ENCODE measurements at regions not wholly inside any gene's neighbourhood (a gene's known extent, or its start where the extent isn't known, plus 50 kb on each side); places are given as distances from the start of the nearest gene placed in this dataset.

DNA sequence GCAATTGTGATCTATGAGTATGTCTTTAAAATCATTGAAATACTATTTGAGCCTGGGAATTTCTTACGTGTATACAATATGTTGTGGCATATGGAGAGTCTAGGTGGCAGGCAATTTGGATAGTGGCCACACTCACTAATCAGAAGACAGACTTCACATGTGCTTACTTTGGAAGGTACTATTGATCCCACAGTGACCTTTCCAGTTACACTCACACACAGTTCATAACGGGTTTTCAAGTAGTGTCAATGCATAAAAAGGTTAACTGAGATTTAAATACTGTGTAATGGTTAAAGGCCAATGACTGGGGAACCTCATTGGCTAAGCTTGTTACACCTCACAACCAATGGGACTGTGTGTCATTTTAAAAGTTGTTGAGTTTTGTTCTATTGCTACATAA is 783.2 kb downstream of the RPA4 start:
- intact Hi-C loops (cut with micrococcal nuclease) = no loop called here

DNA sequence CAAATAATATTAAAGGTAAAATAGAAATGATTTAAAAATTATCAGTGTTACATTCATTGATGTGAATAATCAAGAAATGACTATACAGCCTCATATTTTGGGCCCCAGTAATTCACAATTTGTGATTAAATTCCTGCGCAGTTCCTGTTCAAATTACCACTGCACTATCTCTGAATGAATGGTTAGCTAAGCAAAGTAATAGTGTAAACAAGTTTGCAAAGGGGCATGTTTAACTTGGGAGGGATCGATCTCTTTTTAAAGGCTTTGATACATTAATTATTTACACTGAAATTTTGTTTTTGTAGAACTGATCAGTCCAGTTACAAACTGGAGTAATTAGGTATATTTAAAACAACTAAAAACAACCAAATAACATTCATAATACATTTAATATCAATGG is 784.4 kb downstream of the RPA4 start:
- intact Hi-C loops (cut with micrococcal nuclease) = no loop called here

DNA sequence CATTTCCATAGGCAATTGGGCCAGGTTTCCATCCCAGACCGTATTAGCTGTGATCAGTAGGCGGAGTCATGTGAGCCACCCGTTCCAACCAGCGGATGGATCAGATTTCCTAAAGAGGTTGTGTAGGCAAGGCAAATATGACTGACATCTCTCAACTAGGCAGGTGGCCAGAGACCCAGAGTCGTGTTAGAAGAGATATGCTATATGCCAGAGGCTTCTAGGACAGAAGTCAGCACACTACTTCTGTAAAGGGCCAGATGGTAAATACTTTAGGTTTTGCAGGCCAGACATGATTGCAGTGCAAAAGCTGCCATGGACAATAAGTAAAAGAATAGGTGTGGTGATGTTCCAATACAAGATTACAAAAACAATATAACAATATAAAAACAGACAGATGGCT is 788.4 kb downstream of the RPA4 start:
- intact Hi-C loops (cut with micrococcal nuclease) = no loop called here

DNA sequence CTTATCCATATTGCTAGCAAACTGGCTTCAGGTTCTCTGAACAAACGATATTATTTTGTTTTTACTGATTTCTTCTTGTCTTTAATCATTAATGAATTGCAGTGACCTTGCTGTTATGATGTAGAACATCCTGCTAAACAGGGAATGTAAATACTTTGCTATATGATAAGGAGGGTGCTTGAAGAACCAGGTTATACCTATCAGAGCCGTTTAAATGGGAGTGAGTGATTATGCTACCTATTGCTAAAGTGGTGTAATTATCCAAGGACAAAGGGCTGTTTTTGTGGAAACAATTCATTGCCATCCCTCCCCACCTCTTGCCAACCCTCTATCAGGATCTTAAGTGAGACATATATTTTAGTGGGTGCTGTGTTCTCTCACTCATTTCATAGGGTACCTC is 788.9 kb downstream of the RPA4 start:
- intact Hi-C loops (cut with micrococcal nuclease) = no loop called here

DNA sequence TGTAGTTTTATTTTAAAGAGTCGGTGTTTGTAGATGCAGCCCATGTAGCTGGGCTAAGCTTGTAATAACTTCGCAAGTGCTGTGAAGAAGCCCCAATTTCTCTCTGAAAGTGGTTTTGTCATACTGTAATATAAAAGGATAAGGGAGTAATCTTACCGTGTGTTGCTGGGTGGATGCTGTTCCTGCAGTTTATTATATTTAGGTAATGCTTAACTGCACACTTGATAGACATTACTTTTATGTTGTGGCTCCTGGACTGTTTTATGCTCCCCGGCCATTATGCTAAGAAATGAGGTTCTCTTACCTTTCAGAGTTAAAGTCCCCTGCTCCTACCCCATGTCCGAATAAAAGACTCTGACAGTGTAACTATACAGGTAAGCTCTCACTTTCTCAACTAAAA is 789.4 kb downstream of the RPA4 start:
- intact Hi-C loops (cut with micrococcal nuclease) = no loop called here

DNA sequence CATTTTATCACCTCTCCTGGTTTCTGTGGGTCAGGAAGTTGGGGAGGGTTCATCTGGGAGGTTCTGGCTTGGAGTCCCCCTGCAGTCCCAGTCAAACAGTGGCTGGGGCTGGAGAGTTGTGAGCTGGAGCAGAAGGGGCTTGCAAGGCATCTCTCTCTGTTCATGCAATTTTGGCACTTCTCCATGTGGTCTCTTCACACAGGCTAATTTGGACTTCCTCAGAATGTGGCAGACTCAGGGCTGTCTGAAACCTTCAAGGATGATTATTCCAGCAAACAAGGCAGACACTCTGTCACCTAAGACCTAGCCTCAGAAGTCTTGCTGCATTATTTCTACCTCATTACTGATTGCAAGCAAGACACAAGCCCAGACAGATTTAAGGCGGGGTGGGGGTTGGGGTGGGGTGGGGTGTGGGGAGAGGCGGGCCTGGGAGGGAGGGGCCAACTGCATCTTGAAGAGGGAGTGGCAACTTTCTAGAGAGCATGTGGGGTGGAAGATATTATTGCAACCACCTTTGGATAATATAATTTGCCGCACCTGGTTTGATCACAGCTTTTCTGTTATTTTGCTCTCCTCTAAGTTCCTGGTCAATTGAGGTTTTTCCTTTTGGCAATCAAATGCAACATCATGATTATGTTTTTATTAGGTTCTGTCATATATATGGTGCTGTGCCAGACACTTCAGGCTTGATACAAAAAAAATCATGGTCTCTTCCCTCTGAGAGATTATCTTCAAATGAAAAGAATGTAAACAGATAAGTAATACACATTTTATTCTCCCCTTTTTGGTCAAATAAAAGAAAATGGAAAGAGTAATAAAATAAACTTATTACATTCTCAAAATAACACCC is 799.5 kb downstream of the RPA4 start:
- intact Hi-C loops (cut with micrococcal nuclease) = no loop called here

DNA sequence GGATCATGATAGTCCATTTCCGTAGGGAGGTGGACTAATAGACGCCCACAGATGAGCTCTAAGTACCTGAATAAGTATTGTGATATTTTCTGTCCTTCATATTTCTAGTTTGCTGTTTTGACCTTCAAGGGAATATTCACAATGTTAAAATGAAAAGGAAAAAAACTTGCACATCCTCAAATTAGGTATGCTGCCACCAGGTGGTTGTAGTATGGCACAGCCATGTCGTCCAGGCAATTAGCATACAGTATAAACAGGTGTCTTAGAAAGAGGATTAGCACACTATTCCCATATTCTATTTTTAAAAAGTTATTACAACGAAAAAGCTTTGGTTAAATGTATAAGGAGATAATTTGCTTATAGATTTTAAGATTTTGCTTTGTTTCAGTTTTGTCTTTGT is 802.0 kb downstream of the RPA4 start:
- intact Hi-C loops (cut with micrococcal nuclease) = loop anchor here (1.0 kb wide), 1 partner anchor 659 kb away; no protein-coding TSS in a partner anchor

DNA sequence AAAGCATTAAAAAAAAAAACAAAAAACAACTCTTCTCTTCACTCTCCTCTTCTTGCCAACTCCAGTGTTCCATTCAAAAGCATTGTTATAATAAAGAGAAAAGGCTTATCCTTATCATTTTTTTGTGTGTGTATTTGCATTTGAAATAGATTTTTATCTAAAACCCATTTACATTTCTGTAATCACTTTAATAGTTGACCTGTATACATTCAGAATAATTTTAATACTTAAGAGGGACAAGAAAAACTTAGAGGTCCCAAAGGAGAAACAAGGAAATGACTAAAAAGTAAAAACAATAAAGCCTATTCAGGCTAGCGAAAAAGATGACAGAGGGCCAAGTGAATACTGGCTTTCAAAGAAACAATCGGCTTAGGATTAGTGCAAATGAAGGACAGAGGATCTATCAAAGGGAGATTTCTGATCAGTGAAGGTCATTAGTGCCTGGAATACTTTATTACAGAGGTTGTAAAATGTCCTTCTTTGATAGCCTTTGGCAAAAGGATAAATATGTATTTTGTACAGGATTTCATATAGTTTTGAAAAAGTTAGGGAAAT is 808.3 kb downstream of the RPA4 start:
- intact Hi-C loops (cut with micrococcal nuclease) = no loop called here

DNA sequence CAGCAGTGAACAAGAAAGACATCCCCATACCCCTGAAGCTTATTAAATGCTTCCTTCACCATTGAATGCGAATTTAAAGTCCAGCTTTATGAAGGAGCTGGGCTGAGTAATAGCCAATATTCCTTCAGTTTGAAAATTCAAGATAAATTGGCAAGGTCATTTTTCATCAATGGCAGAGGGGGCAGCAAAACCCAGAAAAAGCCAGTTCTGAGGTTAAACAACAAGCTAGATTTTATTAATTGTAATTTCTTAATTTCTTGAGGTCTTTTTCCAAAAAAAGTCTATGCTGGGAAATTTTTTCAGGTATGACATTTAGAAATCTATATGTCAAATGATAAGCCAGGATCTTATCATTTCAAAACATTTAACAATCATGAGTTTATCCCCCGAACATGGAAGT is 808.9 kb downstream of the RPA4 start:
- intact Hi-C loops (cut with micrococcal nuclease) = no loop called here

DNA sequence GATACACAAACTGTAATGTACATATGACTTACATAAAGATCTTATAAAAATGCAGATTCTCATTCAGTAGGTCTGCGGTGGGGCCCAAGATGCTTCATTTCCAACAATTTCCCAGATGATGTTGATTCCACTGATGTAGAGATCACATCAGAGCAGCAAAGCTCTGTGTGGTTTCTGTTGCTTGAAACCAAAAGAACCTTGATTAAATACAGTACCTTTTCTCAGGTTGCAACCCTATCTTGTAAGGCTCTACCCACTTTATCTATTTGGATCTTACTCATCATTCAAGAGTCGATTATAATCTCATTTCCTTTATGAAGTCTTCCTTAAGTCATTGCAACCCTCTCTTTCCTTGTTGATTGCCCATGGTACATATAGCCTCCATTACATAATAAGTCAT is 816.8 kb downstream of the RPA4 start:
- intact Hi-C loops (cut with micrococcal nuclease) = no loop called here

DNA sequence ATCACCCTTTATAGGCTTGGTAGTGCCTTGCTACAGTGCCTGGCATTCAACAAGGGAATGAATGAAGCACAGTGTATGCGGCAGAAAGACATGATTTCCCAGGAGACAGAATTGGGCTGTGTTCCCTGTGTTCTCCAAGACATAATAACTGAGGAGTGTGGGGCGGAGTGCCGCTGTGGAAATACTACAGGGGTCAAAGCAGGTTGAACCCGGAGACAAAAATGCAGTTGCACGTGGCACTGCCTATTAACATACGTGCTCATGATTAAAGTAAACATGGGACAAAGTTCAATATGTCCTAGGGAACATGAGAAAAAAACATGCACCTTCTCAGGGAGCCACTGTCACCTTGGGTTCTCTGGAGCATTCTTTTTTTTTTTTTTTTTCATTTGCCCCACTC is 820.8 kb downstream of the RPA4 start:
- intact Hi-C loops (cut with micrococcal nuclease) = no loop called here

DNA sequence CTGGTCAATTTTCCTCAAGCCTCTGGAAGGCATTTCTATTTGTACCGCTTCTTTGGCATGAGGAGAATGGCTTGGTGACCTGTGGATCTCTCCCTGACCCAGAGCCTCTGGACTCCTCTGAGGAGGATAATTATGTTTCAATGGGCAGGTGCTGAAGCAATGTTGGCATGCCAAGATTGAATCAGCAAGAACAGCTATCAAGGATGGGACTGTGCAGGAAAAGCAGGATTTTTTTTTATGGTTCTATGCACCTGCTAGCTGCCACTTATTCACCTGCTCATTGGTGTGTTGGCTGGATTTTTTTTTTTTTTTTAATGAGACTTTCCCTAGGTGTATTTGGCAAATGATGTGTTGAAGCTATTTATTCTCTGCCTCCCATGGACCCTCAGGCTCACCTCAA is 821.2 kb downstream of the RPA4 start:
- intact Hi-C loops (cut with micrococcal nuclease) = no loop called here

DNA sequence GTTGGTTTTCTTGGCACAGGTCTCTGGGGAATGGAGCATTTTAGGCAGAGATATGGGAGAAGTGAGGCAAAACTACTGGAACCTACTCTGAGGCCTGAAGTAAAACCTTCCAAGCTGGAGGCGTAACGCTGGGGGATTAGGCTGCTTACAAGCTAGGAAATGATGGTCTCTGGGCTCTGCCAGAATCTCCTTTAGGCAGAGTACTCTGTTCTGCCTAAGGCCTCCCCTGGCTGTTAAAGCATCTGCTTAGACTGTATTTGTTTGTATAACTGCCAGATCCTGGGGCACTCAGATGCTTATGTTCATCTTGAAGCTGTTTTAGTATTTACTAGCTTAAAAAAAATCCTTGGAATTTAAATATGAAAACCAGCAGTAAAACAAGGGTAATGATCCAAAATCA is 822.2 kb downstream of the RPA4 start:
- intact Hi-C loops (cut with micrococcal nuclease) = no loop called here

DNA sequence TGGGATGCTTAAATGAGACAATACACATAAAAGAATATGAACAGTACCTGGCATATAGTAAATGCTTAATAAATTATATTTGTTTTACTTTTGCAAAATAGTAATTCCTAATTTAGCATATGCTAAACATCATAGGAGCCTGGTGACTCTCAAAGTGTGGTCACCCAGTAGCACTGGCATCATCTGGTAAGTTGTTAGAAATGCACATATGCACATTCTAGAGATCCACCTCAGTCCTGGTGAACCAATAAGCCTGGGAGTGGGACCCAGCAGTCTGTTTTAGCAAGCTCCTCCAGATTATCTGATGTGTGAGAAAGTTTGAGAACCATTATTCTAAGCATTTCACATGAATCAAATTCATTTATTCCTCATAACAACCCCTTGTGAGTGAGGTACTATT is 830.4 kb downstream of the RPA4 start:
- intact Hi-C loops (cut with micrococcal nuclease) = no loop called here

DNA sequence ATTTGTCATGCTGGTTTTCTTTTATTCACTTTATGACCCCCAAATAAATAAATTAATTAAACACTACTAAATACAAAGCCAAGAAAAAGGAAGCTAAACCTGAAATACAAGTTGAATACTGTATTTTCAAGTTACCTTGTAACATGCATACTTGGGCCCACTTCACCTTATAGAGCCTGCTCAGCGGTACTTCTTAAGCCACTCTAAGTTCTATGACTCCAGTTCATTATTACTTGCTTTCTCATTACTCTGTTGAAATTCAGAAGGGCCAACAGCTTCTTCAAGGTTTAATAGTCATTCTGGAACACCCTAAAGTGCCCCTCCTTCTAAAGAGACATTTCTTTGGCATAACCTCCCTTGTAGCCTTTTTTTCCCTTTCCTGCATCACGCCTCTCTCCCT is 844.5 kb downstream of the RPA4 start:
- intact Hi-C loops (cut with micrococcal nuclease) = no loop called here

DNA sequence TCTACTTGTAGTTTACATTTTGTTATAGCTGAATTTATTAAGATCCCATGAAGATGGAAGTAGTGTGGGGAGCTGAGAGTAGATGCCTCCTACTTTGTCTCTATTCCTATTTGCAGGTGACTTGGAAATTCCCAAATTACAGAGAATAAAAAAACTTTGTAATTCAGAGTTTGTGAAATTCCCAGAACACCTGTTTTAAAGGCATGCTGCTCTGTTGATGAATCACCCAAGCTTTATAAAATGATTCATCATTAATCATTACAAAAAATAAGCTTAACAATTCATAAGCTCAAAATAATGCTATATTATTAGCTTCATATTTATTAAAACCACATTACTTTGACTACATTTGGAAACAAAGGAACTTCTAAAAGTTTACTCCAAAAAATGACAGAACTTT is 856.3 kb downstream of the RPA4 start:
- intact Hi-C loops (cut with micrococcal nuclease) = no loop called here

DNA sequence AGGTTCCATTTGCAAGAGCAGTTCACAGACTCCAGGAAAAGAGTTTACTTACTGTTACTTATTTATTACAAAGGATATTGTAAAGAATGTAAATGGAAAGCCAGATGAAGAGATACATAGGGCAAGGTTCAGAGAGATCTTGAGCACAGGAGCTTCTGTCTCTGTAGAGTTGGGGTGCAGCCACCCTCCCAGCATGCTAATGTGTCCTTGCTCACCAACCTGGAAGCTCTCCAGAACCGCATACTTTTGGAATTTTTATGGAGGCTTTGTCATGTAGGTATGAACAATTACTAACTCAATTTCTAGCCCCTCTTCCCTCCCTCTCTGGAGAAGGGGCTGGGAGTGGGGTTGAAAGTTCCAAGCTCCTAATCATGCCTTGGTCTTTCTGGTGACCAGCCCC is 857.2 kb downstream of the RPA4 start:
- intact Hi-C loops (cut with micrococcal nuclease) = no loop called here

DNA sequence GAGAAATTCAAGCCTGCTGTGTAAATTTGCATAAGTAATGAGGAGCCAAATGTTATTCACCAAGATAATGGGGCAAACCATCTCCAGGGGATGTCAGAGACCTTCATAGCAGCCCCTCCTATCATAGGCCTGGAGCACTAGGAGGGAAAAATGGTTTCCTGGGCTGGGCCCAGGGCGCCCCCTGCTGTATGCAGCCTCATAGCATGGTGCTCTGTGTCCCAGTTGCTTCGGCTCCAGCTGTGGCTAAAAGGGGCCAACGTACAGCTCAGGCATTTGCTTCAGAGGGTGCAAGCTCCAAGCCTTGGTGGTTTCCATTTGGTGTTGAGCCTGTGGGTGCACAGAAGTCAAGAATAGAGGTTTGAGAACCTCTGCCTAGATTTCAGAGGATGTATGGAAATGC is 859.3 kb downstream of the RPA4 start:
- intact Hi-C loops (cut with micrococcal nuclease) = no loop called here

DNA sequence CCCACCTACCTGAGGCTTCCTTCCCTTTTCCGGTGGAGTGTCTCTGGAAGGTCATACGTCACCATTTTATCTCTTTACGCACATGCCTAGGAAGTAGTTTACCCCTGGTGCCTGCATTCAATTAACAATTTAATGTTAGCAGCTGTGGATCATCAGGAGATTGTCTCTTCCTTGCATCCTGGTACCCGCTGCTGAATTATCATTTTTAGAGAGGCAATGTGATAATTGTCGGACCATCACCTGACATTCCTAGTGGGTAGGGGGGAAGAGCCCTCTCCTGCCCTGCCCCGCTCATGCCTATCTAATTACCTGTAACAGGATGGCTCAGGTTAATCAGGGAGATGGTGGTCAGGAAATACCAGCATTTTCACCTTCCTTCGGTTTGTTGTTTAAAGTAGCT is 863.6 kb downstream of the RPA4 start:
- intact Hi-C loops (cut with micrococcal nuclease) = no loop called here

DNA sequence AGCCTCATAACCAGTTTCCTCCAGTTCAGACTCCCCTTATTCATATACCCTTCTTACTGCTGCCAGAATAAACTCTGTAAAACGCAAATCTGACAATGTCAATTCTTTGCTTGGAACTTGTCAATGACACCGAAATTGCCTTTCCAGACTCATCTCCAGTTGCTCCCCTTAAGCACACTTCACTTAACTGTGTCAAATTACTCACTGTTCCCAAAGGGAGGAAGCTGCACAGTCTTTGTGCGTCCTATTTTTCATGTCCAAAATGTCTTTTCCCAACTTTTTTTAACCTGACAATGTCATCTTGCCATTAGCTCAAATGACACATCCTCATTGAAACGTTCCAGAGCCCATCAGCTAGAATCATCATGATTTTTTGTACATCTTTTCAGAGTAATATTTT is 867.3 kb downstream of the RPA4 start:
- intact Hi-C loops (cut with micrococcal nuclease) = no loop called here

DNA sequence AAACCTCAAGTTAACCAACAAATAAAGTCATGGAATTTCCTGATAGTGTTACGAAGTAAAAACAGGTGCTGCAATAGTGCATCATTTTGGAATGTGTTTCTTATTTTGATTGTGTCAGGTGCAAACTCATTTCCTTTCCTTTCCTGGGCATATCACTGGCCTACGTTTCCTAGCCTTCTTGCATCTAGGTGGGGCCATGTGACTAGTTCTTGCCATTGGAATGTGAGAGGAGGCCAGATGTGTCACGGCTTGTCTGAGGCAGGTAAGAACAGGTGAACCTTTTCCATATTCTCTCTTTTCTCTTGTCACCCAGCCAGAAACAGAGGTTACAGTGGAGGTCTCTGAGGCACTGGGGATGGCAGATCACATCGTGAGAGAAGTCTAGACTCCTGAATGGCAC is 868.0 kb downstream of the RPA4 start:
- intact Hi-C loops (cut with micrococcal nuclease) = no loop called here

DNA sequence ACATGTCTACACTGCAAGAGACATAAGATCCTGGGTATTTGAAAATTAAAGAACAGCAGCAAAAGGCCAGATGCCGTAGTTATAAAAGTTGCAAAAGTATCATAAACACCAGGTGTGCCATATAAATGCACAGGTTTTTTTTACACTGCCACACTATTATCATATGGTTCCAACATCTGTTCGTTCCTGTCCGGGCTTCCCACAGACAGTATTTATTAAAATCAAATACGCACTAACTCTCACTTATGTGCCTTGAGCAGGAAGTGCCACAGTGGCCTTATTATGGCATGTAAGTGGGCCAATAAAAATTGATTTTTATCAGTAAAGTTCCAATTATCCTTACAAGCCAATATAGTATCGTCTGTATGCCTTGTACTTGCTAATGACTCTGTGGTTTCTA is 873.2 kb downstream of the RPA4 start:
- intact Hi-C loops (cut with micrococcal nuclease) = no loop called here

DNA sequence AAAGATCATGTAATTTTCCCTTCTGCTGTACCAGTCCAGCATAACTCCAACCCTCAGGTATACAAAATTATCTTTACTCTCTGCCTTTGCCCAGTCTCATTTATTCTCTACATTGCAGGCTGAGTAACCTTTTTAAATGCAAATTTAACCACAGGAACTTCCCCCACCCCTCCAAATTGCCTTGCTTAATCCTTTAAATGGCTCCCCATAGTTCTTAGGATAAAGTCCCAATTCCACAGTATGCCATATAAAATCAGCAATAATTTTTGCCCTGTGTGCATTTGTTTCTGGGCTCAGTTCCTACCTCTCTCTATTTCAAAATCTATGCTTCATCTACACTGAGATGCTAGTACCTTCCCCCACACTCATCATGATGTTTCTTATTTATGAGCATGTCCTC is 879.7 kb downstream of the RPA4 start:
- intact Hi-C loops (cut with micrococcal nuclease) = no loop called here

All from T-helper 1 cell treated with Interleukin-12 subunit alpha and Interleukin-12 subunit beta and Interleukin-4 antibody, amounts not matched to agents 30 ng/mL and 1 ng/mL, for 36 hours (primary cell).